Small intestine (tissue), 7 donors: ENCODE measurements at regions not wholly inside any gene's neighbourhood (a gene's known extent, or its start where the extent isn't known, plus 50 kb on each side); places are given as distances from the start of the nearest gene placed in this dataset.
A peak's percentile ranks its signal among the peaks of the same experiment; 100 is the strongest.

ENCODE experiments used
- DNase-seq, 2 donors: peaks; one replicate each; pipeline versions ENCODE4 v3.0.0 to v3.0.0-alpha.2; 2013
- FAIRE-seq: peaks from 2 replicates; lab custom pipeline; 2012; peaks lifted over from hg19 to GRCh38; lab: Jason Lieb, UNC
- H3K27ac ChIP-seq, 3 donors: one replicate each; pipeline ENCODE4 v1.5.1; 2013; ENCODE audit warnings: low read length in 2 of 3, mild to moderate bottlenecking in 2 of 3, control low read depth in 1 of 3, inconsistent platforms in 1 of 3, low read depth in 1 of 3, moderate library complexity in 1 of 3
- H3K27me3 ChIP-seq, 3 donors: one replicate each; pipeline ENCODE4 v1.6.1; 2013; ENCODE audit warnings: low read length in 3 of 3, inconsistent platforms in 1 of 3; ENCODE audit not compliant: control insufficient read depth in 3 of 3, insufficient read depth in 3 of 3
- H3K36me3 ChIP-seq, 3 donors: one replicate each; pipeline ENCODE4 v1.6.1; 2013; ENCODE audit warnings: low read length in 3 of 3, inconsistent platforms in 1 of 3, low read depth in 1 of 3, mild to moderate bottlenecking in 1 of 3, moderate library complexity in 1 of 3; ENCODE audit not compliant: control insufficient read depth in 3 of 3, insufficient read depth in 2 of 3
- H3K4me1 ChIP-seq, 3 donors: one replicate each; pipeline ENCODE4 v1.6.1; 2013; ENCODE audit warnings: low read length in 2 of 3, inconsistent platforms in 1 of 3, low read depth in 1 of 3, mild to moderate bottlenecking in 1 of 3, moderate library complexity in 1 of 3; ENCODE audit not compliant: control insufficient read depth in 3 of 3, insufficient read depth in 2 of 3
- H3K4me3 ChIP-seq, 3 donors: one replicate each; pipeline ENCODE4 v1.5.1; 2013; ENCODE audit warnings: low read length in 3 of 3, control low read depth in 1 of 3, inconsistent platforms in 1 of 3, low read depth in 1 of 3, mild to moderate bottlenecking in 1 of 3, moderate library complexity in 1 of 3
- H3K9me3 ChIP-seq, 2 donors: one replicate each; pipeline ENCODE4 v1.6.1; 2013; ENCODE audit warnings: low read depth in 1 of 2, low read length in 1 of 2; ENCODE audit not compliant: control insufficient read depth in 2 of 2, insufficient read depth in 1 of 2
- WGBS, 3 donors: extraction: QIAGEN DNeasy Blood & Tissue Kit; methylation state at CpG; one replicate each; pipeline ENCODE4 v1.1.7; 2013; 5-methylcytosine and 5-hydroxymethylcytosine counted together
- donor health status: healthy with polysubstance abuse.
- donor health status: control.
- donor health status: control.
- donor health status: Bipolar disorder and iron deficiency.
- donor health status: healthy.

- H3K36me3 ChIP-seq, result no peaks in the 10 kb centered on the region
- H3K4me3 ChIP-seq, result no peak overlapping the region
- 65 to 79% (median 73%) methylated on average over 2 of the region's 2 CpGs for WGBS, 3 donors
- no peak for DNase-seq
- FAIRE-seq, result no peak
- no peaks in the 10 kb centered on the region for H3K4me1 ChIP-seq
- H3K27me3 ChIP-seq, result no peaks in the 10 kb centered on the region
- H3K27ac ChIP-seq, result no peak overlapping the region
- no peaks in the 10 kb centered on the region for H3K9me3 ChIP-seq
Measured at GRCh38 chr2:128726236-128726635, 407.6 kb upstream of the HS6ST1 start.

- Histone ChIP-seq H3K4me1 (no peaks in the 10 kb centered on the region), H3K27ac (no peak overlapping the region), H3K36me3 (no peaks in the 10 kb centered on the region), H3K9me3 (no peaks in the 10 kb centered on the region), H3K4me3 (no peak overlapping the region), H3K27me3 (no peaks in the 10 kb centered on the region)
- FAIRE-seq (no peak), DNase-seq (no peak)
- 67 to 78% (median 76%) methylated on average over 4 of the region's 4 CpGs for WGBS, 3 donors
Measured at GRCh38 chr2:128726911-128727310, 408.2 kb upstream of the HS6ST1 start.

- Histone ChIP-seq H3K4me3 (no peak overlapping the region), H3K9me3 (no peaks in the 10 kb centered on the region), H3K4me1 (no peaks in the 10 kb centered on the region), H3K36me3 (no peaks in the 10 kb centered on the region), H3K27me3 (no peaks in the 10 kb centered on the region), H3K27ac (no peak overlapping the region)
- no peak for DNase-seq
- FAIRE-seq, result no peak
- WGBS, 3 donors, result 65 to 81% (median 74%) methylated on average over 2 of the region's 2 CpGs
Measured at GRCh38 chr2:128727404-128727803, 408.7 kb upstream of the HS6ST1 start.

- WGBS, 3 donors, result 31 to 57% (median 36%) methylated on average over 2 of the region's 2 CpGs
- FAIRE-seq, result no peak
- H3K27ac ChIP-seq, result no peak overlapping the region
Measured at GRCh38 chr2:128727914-128728313, 409.2 kb upstream of the HS6ST1 start.

GRCh38 chr2:128729051-128729450 is 410.4 kb upstream of the HS6ST1 start:
- Histone ChIP-seq H3K4me3 (no peak overlapping the region), H3K27me3 (no peaks in the 10 kb centered on the region), H3K36me3 (no peaks in the 10 kb centered on the region), H3K9me3 (no peaks in the 10 kb centered on the region), H3K4me1 (peaks cover 0 to 11% (median 0%) of the 10 kb centered on the region in 3 donors), H3K27ac (no peak overlapping the region)
- DNase-seq (no peak), FAIRE-seq (no peak)
- WGBS, 3 donors, result 90 to 96% (median 94%) methylated on average over 2 of the region's 2 CpGs

More at GRCh38 chr2:128727914-128728313, 409.2 kb upstream of the HS6ST1 start:
- Histone ChIP-seq H3K4me3 (no peak overlapping the region), H3K9me3 (no peaks in the 10 kb centered on the region), H3K36me3 (no peaks in the 10 kb centered on the region), H3K27me3 (no peaks in the 10 kb centered on the region), H3K4me1 (peaks cover 0 to 3% (median 0%) of the 10 kb centered on the region in 3 donors)
- no peak for DNase-seq

- WGBS, 3 donors, result 89 to 96% (median 90%) methylated on average over 11 of the region's 11 CpGs
- no peak overlapping the region for H3K27ac ChIP-seq
- DNase-seq (no peak), FAIRE-seq (no peak)
- H3K4me3 ChIP-seq, result no peak overlapping the region
- H3K9me3 ChIP-seq, result no peaks in the 10 kb centered on the region
- no peaks in the 10 kb centered on the region for H3K36me3 ChIP-seq
- H3K27me3 ChIP-seq, result no peaks in the 10 kb centered on the region
- peaks cover 0 to 11% (median 0%) of the 10 kb centered on the region in 3 donors for H3K4me1 ChIP-seq
Measured at GRCh38 chr2:128731994-128732650, 413.5 kb upstream of the HS6ST1 start.

GRCh38 chr2:128732976-128733431 is 414.3 kb upstream of the HS6ST1 start:
- DNase-seq (peak in 1 of 2 donors; percentile 54), FAIRE-seq (no peak)
- Histone ChIP-seq H3K4me3 (no peak overlapping the region), H3K36me3 (no peaks in the 10 kb centered on the region), H3K9me3 (no peaks in the 10 kb centered on the region), H3K27ac (no peak overlapping the region), H3K27me3 (no peaks in the 10 kb centered on the region), H3K4me1 (peaks cover 0 to 11% (median 0%) of the 10 kb centered on the region in 3 donors)
- 37 to 47% (median 39%) methylated on average over 4 of the region's 4 CpGs for WGBS, 3 donors

GRCh38 chr2:128733450-128733849 is 414.8 kb upstream of the HS6ST1 start:
- Histone ChIP-seq H3K4me1 (peaks cover 0 to 11% (median 0%) of the 10 kb centered on the region in 3 donors), H3K36me3 (no peaks in the 10 kb centered on the region), H3K27ac (no peak overlapping the region), H3K9me3 (no peaks in the 10 kb centered on the region), H3K27me3 (no peaks in the 10 kb centered on the region), H3K4me3 (no peak overlapping the region)
- 71 to 78% (median 78%) methylated on average over 5 of the region's 5 CpGs for WGBS, 3 donors
- DNase-seq, result no peak
- FAIRE-seq, result no peak
